ENCODE measurements at regions not wholly inside any gene's neighbourhood (a gene's known extent, or its start where the extent isn't known, plus 50 kb on each side); places are given as distances from the start of the nearest gene placed in this dataset.

GRCh38 chr2:59959944-59960343 is 593.5 kb downstream of the BCL11A start:
- no peaks in the 10 kb centered on the region for H3K27me3 ChIP-seq
- no peaks in the 10 kb centered on the region for H3K4me1 ChIP-seq
- TF ChIP-seq POLR2A (IDR thresholded peaks at IDR 0.05) = no peak
- TF ChIP-seq, protein P1, sequence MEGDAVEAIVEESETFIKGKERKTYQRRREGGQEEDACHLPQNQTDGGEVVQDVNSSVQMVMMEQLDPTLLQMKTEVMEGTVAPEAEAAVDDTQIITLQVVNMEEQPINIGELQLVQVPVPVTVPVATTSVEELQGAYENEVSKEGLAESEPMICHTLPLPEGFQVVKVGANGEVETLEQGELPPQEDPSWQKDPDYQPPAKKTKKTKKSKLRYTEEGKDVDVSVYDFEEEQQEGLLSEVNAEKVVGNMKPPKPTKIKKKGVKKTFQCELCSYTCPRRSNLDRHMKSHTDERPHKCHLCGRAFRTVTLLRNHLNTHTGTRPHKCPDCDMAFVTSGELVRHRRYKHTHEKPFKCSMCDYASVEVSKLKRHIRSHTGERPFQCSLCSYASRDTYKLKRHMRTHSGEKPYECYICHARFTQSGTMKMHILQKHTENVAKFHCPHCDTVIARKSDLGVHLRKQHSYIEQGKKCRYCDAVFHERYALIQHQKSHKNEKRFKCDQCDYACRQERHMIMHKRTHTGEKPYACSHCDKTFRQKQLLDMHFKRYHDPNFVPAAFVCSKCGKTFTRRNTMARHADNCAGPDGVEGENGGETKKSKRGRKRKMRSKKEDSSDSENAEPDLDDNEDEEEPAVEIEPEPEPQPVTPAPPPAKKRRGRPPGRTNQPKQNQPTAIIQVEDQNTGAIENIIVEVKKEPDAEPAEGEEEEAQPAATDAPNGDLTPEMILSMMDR (IDR thresholded peaks at IDR 0.05) = no peak
- no peak for TF ChIP-seq EP300 (IDR thresholded peaks at IDR 0.05)
- no peak for TF ChIP-seq POLR2AphosphoS5 (IDR thresholded peaks at IDR 0.05)
- no peaks in the 10 kb centered on the region for H3K9me3 ChIP-seq
- H3K4me3 ChIP-seq = no peak overlapping the region
- 84% methylated on average over 3 of the region's 3 CpGs for WGBS
- H3K27ac ChIP-seq = no peak overlapping the region
- DNase-seq (ENCODE audit: low spot score in 2 of 2) = no peak
- no peaks in the 10 kb centered on the region for H3K36me3 ChIP-seq

GRCh38 chr2:59957504-59957903 is 596.0 kb downstream of the BCL11A start:
- no peaks in the 10 kb centered on the region for H3K36me3 ChIP-seq
- H3K27ac ChIP-seq = no peak overlapping the region
- no peaks in the 10 kb centered on the region for H3K4me1 ChIP-seq
- no peak overlapping the region for H3K4me3 ChIP-seq
- no peak for DNase-seq (ENCODE audit: low spot score in 2 of 2)
- WGBS = 82% methylated on average over 1 of the region's 1 CpG
- H3K27me3 ChIP-seq = no peaks in the 10 kb centered on the region
- no peaks in the 10 kb centered on the region for H3K9me3 ChIP-seq
- no peak for TF ChIP-seq POLR2A (IDR thresholded peaks at IDR 0.05)
- no peak for TF ChIP-seq EP300 (IDR thresholded peaks at IDR 0.05)
- TF ChIP-seq, protein P1 (IDR thresholded peaks at IDR 0.05) = no peak
- TF ChIP-seq POLR2AphosphoS5 (IDR thresholded peaks at IDR 0.05) = no peak

DNA sequence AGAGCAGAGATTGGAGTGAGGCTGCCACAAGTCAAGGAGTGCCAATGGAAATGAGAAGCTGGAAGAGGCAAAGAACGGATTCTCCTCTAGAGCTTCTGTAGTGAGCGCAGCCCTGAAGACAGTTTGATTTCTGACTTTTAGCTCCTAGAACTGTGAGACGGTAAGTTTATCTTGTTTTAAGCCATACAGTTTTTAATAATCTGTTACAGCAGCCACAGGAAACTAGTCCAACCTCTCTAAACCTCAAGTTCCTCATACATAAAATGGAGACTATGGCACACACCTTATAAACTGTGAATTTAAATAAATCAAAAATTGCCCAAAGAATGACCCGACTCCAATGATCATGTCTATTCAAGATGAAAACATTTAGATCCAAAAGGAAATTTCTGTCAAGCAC is 596.5 kb downstream of the BCL11A start:
- no peak for TF ChIP-seq EP300 (IDR thresholded peaks at IDR 0.05)
- TF ChIP-seq, protein P1 (IDR thresholded peaks at IDR 0.05) = no peak
- no peak for TF ChIP-seq POLR2A (IDR thresholded peaks at IDR 0.05)
- TF ChIP-seq POLR2AphosphoS5 (IDR thresholded peaks at IDR 0.05) = no peak
- Histone ChIP-seq H3K27me3 (no peaks in the 10 kb centered on the region), H3K9me3 (no peaks in the 10 kb centered on the region), H3K36me3 (no peaks in the 10 kb centered on the region), H3K4me1 (no peaks in the 10 kb centered on the region), H3K4me3 (no peak overlapping the region), H3K27ac (no peak overlapping the region)
- no peak for DNase-seq (ENCODE audit: low spot score in 2 of 2)
- WGBS = 85% methylated on average over 4 of the region's 4 CpGs

DNA sequence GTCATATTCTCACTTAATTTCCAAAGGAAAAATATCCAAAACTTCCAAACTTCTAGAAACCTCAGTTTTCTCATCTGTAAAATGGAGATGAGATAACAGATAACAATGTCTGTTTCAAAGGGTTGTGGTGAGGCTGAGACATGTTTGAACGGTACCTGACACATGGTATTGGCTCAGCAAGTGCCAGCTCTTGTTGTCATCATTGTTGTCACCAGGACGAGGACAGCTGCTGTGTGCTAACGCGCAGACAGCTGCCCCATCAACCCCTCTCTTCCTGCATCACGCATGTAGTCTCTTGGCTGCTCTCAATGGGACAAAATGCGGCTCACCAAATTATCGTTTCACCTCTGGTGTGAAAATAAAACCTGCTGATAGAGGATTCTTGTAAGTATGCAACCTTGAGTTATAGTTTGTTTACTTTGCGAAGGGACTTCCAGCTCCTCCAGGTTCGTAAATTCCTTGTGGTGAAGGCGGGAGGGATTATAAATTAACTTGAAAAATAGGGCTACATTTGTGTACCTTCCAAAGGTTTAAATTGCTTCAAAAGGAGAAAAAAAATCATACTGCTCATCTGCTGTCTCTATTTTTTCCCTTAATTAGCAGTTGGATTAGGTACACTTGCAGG is 605.4 kb downstream of the BCL11A start:
- H3K9me3 ChIP-seq = no peaks in the 10 kb centered on the region
- WGBS = 65% methylated on average over 10 of the region's 10 CpGs
- TF ChIP-seq, protein P1 (IDR thresholded peaks at IDR 0.05) = no peak
- TF ChIP-seq POLR2AphosphoS5 (IDR thresholded peaks at IDR 0.05) (no peak), POLR2A (IDR thresholded peaks at IDR 0.05) (no peak), EP300 (IDR thresholded peaks at IDR 0.05) (no peak)
- H3K27ac ChIP-seq = no peak overlapping the region
- DNase-seq (ENCODE audit: low spot score in 2 of 2) = no peak
- no peaks in the 10 kb centered on the region for H3K27me3 ChIP-seq
- no peak overlapping the region for H3K4me3 ChIP-seq
- H3K36me3 ChIP-seq = no peaks in the 10 kb centered on the region
- no peaks in the 10 kb centered on the region for H3K4me1 ChIP-seq

GRCh38 chr2:59947209-59947608 is 606.2 kb downstream of the BCL11A start:
- Histone ChIP-seq H3K27ac (no peak overlapping the region), H3K4me1 (no peaks in the 10 kb centered on the region), H3K4me3 (no peak overlapping the region), H3K36me3 (no peaks in the 10 kb centered on the region), H3K9me3 (no peaks in the 10 kb centered on the region), H3K27me3 (no peaks in the 10 kb centered on the region)
- no peak for TF ChIP-seq EP300 (IDR thresholded peaks at IDR 0.05)
- TF ChIP-seq, protein P1 (IDR thresholded peaks at IDR 0.05) = no peak
- 61% methylated on average over 3 of the region's 3 CpGs for WGBS
- DNase-seq (ENCODE audit: low spot score in 2 of 2) = no peak
